K562 (cell line): ENCODE measurements at regions not wholly inside any gene's neighbourhood (a gene's known extent, or its start where the extent isn't known, plus 50 kb on each side); places are given as distances from the start of the nearest gene placed in this dataset.

Experiments
- ATAC-seq: fragments of 200-7000 bp; cut with Tn5 transposase; 3 replicates; pipeline ENCODE4 v1.9.1; 2020; ENCODE audit warnings: moderate library complexity
- BruUV-seq: library from RNA; stranded (reverse); fragments of 400-500 nt; replicated peaks from 2 replicates; lab custom pipeline; 2021; lab: Mats Ljungman, UMichigan
- CTCF ChIA-PET: fragments of 300-600 bp; formaldehyde crosslinking; extraction: SDS; loops from one replicate; lab custom pipeline; 2021; ENCODE audit warnings: low intra/inter-chr PET ratio; lab: Yijun Ruan, JAX
- POLR2A ChIA-PET: fragments of 300-600, 350-650 bp; sonication (Branson Sonifier 250); formaldehyde crosslinking; extraction: SDS; loops from one replicate; lab custom pipeline; 2021; ENCODE audit warnings: antibody characterized with exemption, inconsistent platforms; lab: Yijun Ruan, JAX
- DNase-seq, 4 experiments: peaks; one replicate each; pipeline versions ENCODE4 v3.0.0 to v3.0.0-alpha.2; 2011 to 2018; ENCODE audit warnings: low spot score in 3 of 4, mixed read lengths in 3 of 4; ENCODE audit errors: extremely low read depth in 1 of 4
- FAIRE-seq: peaks from 2 replicates; lab custom pipeline; 2011; peaks lifted over from hg19 to GRCh38; lab: Jason Lieb, UNC
- H2AFZ ChIP-seq: 2 replicates; pipeline ENCODE4 v1.6.0; 2011; ENCODE audit warnings: low read depth, low read length, control low read depth, inconsistent platforms
- H3K27ac ChIP-seq: fragments of 200-600 bp; 3 replicates; pipeline ENCODE4 v1.8.0; 2011; ENCODE audit warnings: low read depth, mild to moderate bottlenecking, control low read depth, inconsistent platforms, low read length, moderate library complexity, mixed read lengths; ENCODE audit errors: extremely low read depth
- H3K27me3 ChIP-seq, 2 experiments: fragments of 300-600 bp in 1 of 2; 2 replicates in 1 of 2; 3 replicates in 1 of 2; pipeline versions ENCODE4 v1.6.0 to v1.8.0; 2011; ENCODE audit warnings: inconsistent platforms in 2 of 2, low read length in 2 of 2, mild to moderate bottlenecking in 1 of 2, mixed read lengths in 1 of 2, moderate library complexity in 1 of 2; ENCODE audit not compliant: control insufficient read depth in 2 of 2, insufficient read depth in 2 of 2
- H3K36me3 ChIP-seq: fragments of 300-600 bp; 3 replicates; pipeline ENCODE4 v1.8.0; 2011; ENCODE audit warnings: mild to moderate bottlenecking, low read length, inconsistent platforms; ENCODE audit not compliant: control insufficient read depth, insufficient read depth
- H3K4me1 ChIP-seq, 2 experiments: fragments of 200-600 bp in 1 of 2; replicated peaks in 1 of 2; 2 replicates in 1 of 2; 3 replicates in 1 of 2; pipeline versions ENCODE4 v1.5.1 to v1.8.0; 2011; ENCODE audit warnings: inconsistent platforms in 2 of 2, low read length in 2 of 2, mild to moderate bottlenecking in 1 of 2, mixed read lengths in 1 of 2, moderate library complexity in 1 of 2; ENCODE audit not compliant: control insufficient read depth in 2 of 2, insufficient read depth in 2 of 2
- H3K4me2 ChIP-seq: 2 replicates; pipeline ENCODE4 v1.6.1; 2011; ENCODE audit warnings: low read length, control low read depth, inconsistent platforms, mixed read lengths; ENCODE audit not compliant: insufficient read depth
- H3K4me3 ChIP-seq: fragments of 200-600 bp; sonication (generic), shearing (Covaris generic); 2 replicates; pipeline ENCODE4 v1.5.1; 2016; ENCODE audit warnings: control low read depth, inconsistent platforms
- H3K79me2 ChIP-seq: fragments of 200-600 bp; 3 replicates; pipeline ENCODE4 v1.8.0; 2011; ENCODE audit warnings: low read length, inconsistent platforms; ENCODE audit not compliant: control insufficient read depth, insufficient read depth
- H3K9ac ChIP-seq, 2 experiments: 2 replicates each; pipeline versions ENCODE4 v1.6.0 to v1.6.1; 2011; ENCODE audit warnings: low read depth in 2 of 2, low read length in 2 of 2, control low read depth in 1 of 2, inconsistent platforms in 1 of 2, mild to moderate bottlenecking in 1 of 2, mixed read lengths in 1 of 2; ENCODE audit not compliant: insufficient read depth in 1 of 2
- H3K9me1 ChIP-seq: one replicate; pipeline ENCODE4 v1.6.0; 2011; ENCODE audit warnings: inconsistent platforms, mild to moderate bottlenecking, low read length, moderate library complexity; ENCODE audit not compliant: control insufficient read depth, insufficient read depth
- H3K9me3 ChIP-seq: replicated peaks from 2 replicates; pipeline ENCODE4 v1.5.1; 2011; ENCODE audit warnings: low read depth, low read length, inconsistent platforms; ENCODE audit not compliant: control insufficient read depth, insufficient read depth
- H4K20me1 ChIP-seq: replicated peaks from 2 replicates; pipeline ENCODE4 v1.6.1; 2011; ENCODE audit warnings: low read length, inconsistent platforms, mixed read lengths; ENCODE audit not compliant: control insufficient read depth, insufficient read depth
- ARID1B ChIP-seq: fragments of 450-650 bp; IDR thresholded peaks from 2 replicates; pipeline ENCODE4 v1.6.1; 2016; ENCODE audit warnings: antibody characterized with exemption, mild to moderate bottlenecking, inconsistent platforms
- C11orf30 ChIP-seq: fragments of 450-650 bp; IDR thresholded peaks from 2 replicates; pipeline ENCODE4 v1.6.1; 2016; ENCODE audit warnings: low read depth, mild to moderate bottlenecking
- CTBP1 ChIP-seq: fragments of 450-650 bp; IDR thresholded peaks from 2 replicates; pipeline ENCODE4 v1.6.1; 2016; ENCODE audit warnings: borderline replicate concordance
- FOSL1 ChIP-seq: fragments of 200-800 bp; sonication (Bioruptor generic); conservative IDR thresholded peaks from 2 replicates; pipeline ENCODE4 v1.6.1; 2016; ENCODE audit warnings: missing genetic modification characterization, missing compliant biosample characterization
- HEY1 ChIP-seq: fragments of 250-450 bp; sonication (Bioruptor Pico); IDR thresholded peaks from 2 replicates; pipeline ENCODE4 v1.5.0; 2020; ENCODE audit warnings: mild to moderate bottlenecking, moderate library complexity, borderline replicate concordance
- JUN ChIP-seq, 2 experiments: sonication (generic) in 1 of 2; formaldehyde crosslinking in 1 of 2; IDR thresholded peaks; 2 replicates each; pipeline versions ENCODE4 v1.6.1 to v1.8.0; 2012 to 2022; ENCODE audit warnings: borderline replicate concordance in 2 of 2, mild to moderate bottlenecking in 2 of 2, improper control_type of control experiment in 1 of 2, low read depth in 1 of 2, low read length in 1 of 2, missing genetic modification reagents in 1 of 2
- JUND ChIP-seq, 2 experiments: IDR thresholded peaks; 2 replicates in 1 of 2; 3 replicates in 1 of 2; pipeline ENCODE4 v1.6.1; 2011; ENCODE audit warnings: borderline replicate concordance in 2 of 2, low read depth in 2 of 2, low read length in 2 of 2, improper control_type of control experiment in 1 of 2, missing biosample characterization in 1 of 2, missing genetic modification characterization in 1 of 2, missing genetic modification reagents in 1 of 2
- MAFF ChIP-seq: IDR thresholded peaks from 2 replicates; pipeline ENCODE4 v1.6.1; 2012; ENCODE audit warnings: low read length, improper control_type of control experiment
- MAFG ChIP-seq: fragments of 450-650 bp; conservative IDR thresholded peaks from 2 replicates; pipeline ENCODE4 v1.6.1; 2016; ENCODE audit warnings: missing genetic modification characterization, missing compliant biosample characterization
- MAFK ChIP-seq: IDR thresholded peaks from 2 replicates; pipeline ENCODE4 v1.6.1; 2011; ENCODE audit warnings: low read length, improper control_type of control experiment
- MEF2D ChIP-seq: conservative IDR thresholded peaks from 2 replicates; pipeline ENCODE4 v1.6.1; 2016; ENCODE audit warnings: low read depth, missing genetic modification characterization, missing compliant biosample characterization
- NFE2 ChIP-seq: IDR thresholded peaks from 2 replicates; pipeline ENCODE4 v1.6.1; 2014; ENCODE audit warnings: antibody characterized with exemption, low read depth
- NFE2L1 ChIP-seq: fragments of 450-650 bp; IDR thresholded peaks from 2 replicates; pipeline ENCODE4 v1.6.1; 2016; ENCODE audit warnings: missing genetic modification characterization, low read depth, mild to moderate bottlenecking, missing compliant biosample characterization, moderate library complexity, borderline replicate concordance
- SMARCA4 ChIP-seq: fragments of 450-650 bp; IDR thresholded peaks from 2 replicates; pipeline ENCODE4 v1.6.1; 2016
- ZNF217 ChIP-seq: sonication (generic); formaldehyde crosslinking; IDR thresholded peaks from 2 replicates; pipeline ENCODE4 v1.8.0; 2022; ENCODE audit warnings: mild to moderate bottlenecking, missing genetic modification reagents
- WGBS: fragments of 100-300 bp; shearing (Covaris generic); methylation state at CpG from one replicate; pipeline ENCODE4 v1.1.6; 2016; ENCODE audit warnings: low coverage, mixed read lengths; ENCODE audit not compliant: insufficient coverage; ENCODE audit errors: missing lambda C conversion rate; 5-methylcytosine and 5-hydroxymethylcytosine counted together
- in situ Hi-C: fragments of 300-500 bp; cut with MboI; formaldehyde crosslinking; loops from 4 replicates; pipeline ENCODE4 v1.15.0; 2018; ENCODE audit warnings: inconsistent platforms, mixed read lengths
- intact Hi-C: fragments of 100-400 bp; cut with micrococcal nuclease; formaldehyde crosslinking; loops from 2 replicates; pipeline ENCODE4 v1.14.2; 2022
- TF ChIP-seq, protein P1 (sequence below), 2 experiments: fragments of 450-650 bp in 1 of 2; sonication (generic) in 1 of 2; formaldehyde crosslinking; conservative IDR thresholded peaks; 2 replicates each; pipeline versions ENCODE4 v1.4.0 to v1.8.1; 2020 to 2022; ENCODE audit warnings: mild to moderate bottlenecking in 1 of 2, missing genetic modification reagents in 1 of 2
- TF ChIP-seq, protein P2 (sequence below), 2 experiments: fragments of 450-650 bp in 1 of 2; sonication (generic) in 1 of 2; formaldehyde crosslinking in 1 of 2; IDR thresholded peaks in 1 of 2; conservative IDR thresholded peaks in 1 of 2; 2 replicates each; pipeline versions ENCODE4 v1.6.1 to v1.8.1; 2016 to 2023; ENCODE audit warnings: mild to moderate bottlenecking in 2 of 2, moderate library complexity in 2 of 2, inconsistent platforms in 1 of 2, missing genetic modification reagents in 1 of 2

DNA sequence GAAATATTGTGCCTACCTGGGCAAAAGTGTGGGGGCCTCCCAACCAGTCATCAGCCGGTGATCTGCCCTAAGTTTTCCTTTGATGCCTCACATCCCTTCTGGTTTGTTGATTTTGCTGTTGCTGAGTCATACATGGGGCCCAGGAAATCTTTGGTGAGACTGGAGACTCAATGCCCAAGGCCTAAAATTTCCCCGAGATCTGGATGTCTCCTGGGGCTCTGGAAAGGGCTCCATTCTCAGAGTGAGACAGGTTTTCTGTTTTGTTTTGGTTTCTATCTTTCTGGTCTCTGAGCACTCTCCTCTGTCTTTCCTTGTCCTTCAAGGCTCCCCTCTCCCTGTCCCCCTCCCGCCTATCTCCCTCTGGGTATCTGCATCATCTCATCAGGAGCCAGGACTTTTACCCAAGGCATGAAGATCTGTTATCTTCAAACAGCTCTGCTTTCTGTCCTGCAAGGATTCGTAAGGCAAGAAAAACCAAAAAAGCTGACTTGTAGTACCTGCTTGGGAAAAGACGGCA lies 152.8 kb upstream of the MAX start:
- Histone ChIP-seq H3K4me2 (no peak overlapping the region), H3K9me1 (no peaks in the 10 kb centered on the region), H3K9ac (no peak overlapping the region), H2AFZ (no peak overlapping the region), H3K4me3 (no peak overlapping the region), H3K27me3 (no peaks in the 10 kb centered on the region), H3K36me3 (no peaks in the 10 kb centered on the region), H4K20me1 (no peaks in the 10 kb centered on the region), H3K79me2 (no peaks in the 10 kb centered on the region), H3K9me3 (0 out of 2 replicates have a peak, but pooled peaks cover 2% of the 10 kb centered on the region), H3K4me1 (peaks cover 0 to 11% of the 10 kb centered on the region in 2 experiments; a peak in 4 of 5 replicates), H3K27ac (no peak overlapping the region)
- no TSS peak for BruUV-seq
- POLR2A ChIA-PET: interaction anchor here (0.5 to 0.7 kb wide), 2 partner anchors 28 to 376 kb away, joined by 3 read pairs; no protein-coding TSS in a partner anchor
- no peak for FAIRE-seq
- TF ChIP-seq C11orf30 (peak; percentile 59; the same call in 1 of the 2 replicates), SMARCA4 (peak; percentile 26; the same call in 1 of the 2 replicates), NFE2 (peak; percentile 72), MAFK (peak; percentile 32; the same call in 1 of the 2 replicates), NFE2L1 (tag) (0 out of 2 replicates have a peak, but pooled peaks have one; percentile 6), MEF2D (tag) (no peak), MAFF (peak; percentile 33; the same call in 1 of the 2 replicates), HEY1 (CRISPR knock-in tag) (no peak), ARID1B (peak; percentile 35; the same call in 1 of the 2 replicates), CTBP1 (peak; percentile 35; the same call in 1 of the 2 replicates), ZNF217 (CRISPR knock-in tag) (no peak), JUND (IDR thresholded peaks at IDR 0.05; ENCODE audit: borderline replicate concordance, low read depth, low read length) (peak; percentile 63), JUND (tag; IDR thresholded peaks at IDR 0.05; ENCODE audit: borderline replicate concordance, low read depth, low read length) (no peak; the same call in 2 of the 3 replicates), MAFG (tag) (peak; percentile 42; the same call in 1 of the 2 replicates), FOSL1 (tag) (peak; percentile 75), JUN (IDR thresholded peaks at IDR 0.05; ENCODE audit: borderline replicate concordance, low read depth, low read length) (0 out of 2 replicates have a peak, but pooled peaks have one; percentile 22), JUN (CRISPR knock-in tag; IDR thresholded peaks at IDR 0.05; ENCODE audit: borderline replicate concordance) (no peak)
- TF ChIP-seq, protein P1, sequence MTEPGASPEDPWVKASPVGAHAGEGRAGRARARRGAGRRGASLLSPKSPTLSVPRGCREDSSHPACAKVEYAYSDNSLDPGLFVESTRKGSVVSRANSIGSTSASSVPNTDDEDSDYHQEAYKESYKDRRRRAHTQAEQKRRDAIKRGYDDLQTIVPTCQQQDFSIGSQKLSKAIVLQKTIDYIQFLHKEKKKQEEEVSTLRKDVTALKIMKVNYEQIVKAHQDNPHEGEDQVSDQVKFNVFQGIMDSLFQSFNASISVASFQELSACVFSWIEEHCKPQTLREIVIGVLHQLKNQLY (CRISPR knock-in tag; conservative IDR thresholded peaks at IDR 0.05): no peak
- TF ChIP-seq, protein P2, sequence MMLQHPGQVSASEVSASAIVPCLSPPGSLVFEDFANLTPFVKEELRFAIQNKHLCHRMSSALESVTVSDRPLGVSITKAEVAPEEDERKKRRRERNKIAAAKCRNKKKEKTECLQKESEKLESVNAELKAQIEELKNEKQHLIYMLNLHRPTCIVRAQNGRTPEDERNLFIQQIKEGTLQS (IDR thresholded peaks at IDR 0.05): peak; percentile 53; the same call in 1 of the 2 replicates
- TF ChIP-seq, protein P2 (CRISPR knock-in tag; conservative IDR thresholded peaks at IDR 0.05): no peak
- in situ Hi-C loops (no loop called here), intact Hi-C loops (no loop called here)
- WGBS: 11% methylated on average over 5 of the region's 5 CpGs
- CTCF ChIA-PET: no interaction called here
- ATAC-seq: no peak
- no peak for DNase-seq
